ENCODE measurements at regions not wholly inside any gene's neighbourhood (a gene's known extent, or its start where the extent isn't known, plus 50 kb on each side); places are given as distances from the start of the nearest gene placed in this dataset.

- TF ChIP-seq ZSCAN18 (CRISPR knock-in tag; IDR thresholded peaks at IDR 0.05): no peak
- TF ChIP-seq HMGA2 (CRISPR knock-in tag; IDR thresholded peaks at IDR 0.05): no peak
Observed at GRCh38 chr18:66428795-66429194, 175.1 kb downstream of the CDH19 start (continued).

GRCh38 chr18:66419400-66419799, 184.5 kb downstream of the CDH19 start:
- H3K27ac Mint-ChIP-seq: no peak overlapping the region
- no peaks in the 10 kb centered on the region for H3K27me3 Mint-ChIP-seq (ENCODE audit: low read depth)
- POLR2A ChIA-PET: no interaction called here
- CTCF ChIA-PET: no interaction called here
- TF ChIP-seq ATF1 (CRISPR knock-in tag; IDR thresholded peaks at IDR 0.05): no peak
- no peak for TF ChIP-seq RELA (CRISPR knock-in tag; IDR thresholded peaks at IDR 0.05; ENCODE audit: borderline replicate concordance)
- TF ChIP-seq ETV6 (CRISPR knock-in tag; IDR thresholded peaks at IDR 0.05): no peak
- TF ChIP-seq ZMAT4 (CRISPR knock-in tag; IDR thresholded peaks at IDR 0.05): no peak
- TF ChIP-seq ZNF263 (CRISPR knock-in tag; IDR thresholded peaks at IDR 0.05; ENCODE audit: low read depth): no peak
- TF ChIP-seq ERG (CRISPR knock-in tag; IDR thresholded peaks at IDR 0.05): no peak
- TF ChIP-seq CBFB (CRISPR knock-in tag; IDR thresholded peaks at IDR 0.05; ENCODE audit: low read depth): no peak
- TF ChIP-seq NR3C1 (CRISPR knock-in tag; conservative IDR thresholded peaks at IDR 0.05; ENCODE audit: low read depth): no peak
- no peak for TF ChIP-seq NFE2L1 (CRISPR knock-in tag; IDR thresholded peaks at IDR 0.05)
- no peak for TF ChIP-seq SMAD4 (CRISPR knock-in tag; IDR thresholded peaks at IDR 0.05)
- TF ChIP-seq GRHL2 (CRISPR knock-in tag; IDR thresholded peaks at IDR 0.05; ENCODE audit: insufficient replicate concordance, severe bottlenecking): no peak
- TF ChIP-seq HMGXB4 (CRISPR knock-in tag; IDR thresholded peaks at IDR 0.05): no peak
- no peaks in the 10 kb centered on the region for H3K9me3 Mint-ChIP-seq
- no peaks in the 10 kb centered on the region for H3K4me1 Mint-ChIP-seq
- ATAC-seq (no peak), DNase-seq (ENCODE audit: low spot score) (no peak)
- no peak overlapping the region for H3K4me3 Mint-ChIP-seq
- H3K36me3 Mint-ChIP-seq: no peaks in the 10 kb centered on the region

- CTCF ChIA-PET: no interaction called here
- H3K27me3 Mint-ChIP-seq (ENCODE audit: low read depth): no peaks in the 10 kb centered on the region
- POLR2A ChIA-PET: no interaction called here
- no peaks in the 10 kb centered on the region for H3K36me3 Mint-ChIP-seq
- DNase-seq (ENCODE audit: low spot score) (no peak), ATAC-seq (no peak)
- H3K4me3 Mint-ChIP-seq: no peak overlapping the region
- peaks cover 13% of the 10 kb centered on the region for H3K9me3 Mint-ChIP-seq
- no peak overlapping the region for H3K27ac Mint-ChIP-seq
- H3K4me1 Mint-ChIP-seq: peaks cover 14% of the 10 kb centered on the region
- TF ChIP-seq IRF1 (CRISPR knock-in tag; IDR thresholded peaks at IDR 0.05) (no peak), IRF2 (CRISPR knock-in tag; IDR thresholded peaks at IDR 0.05; ENCODE audit: borderline replicate concordance, low read depth) (no peak), ESRRA (CRISPR knock-in tag; IDR thresholded peaks at IDR 0.05; ENCODE audit: borderline replicate concordance) (no peak), FOXJ3 (CRISPR knock-in tag; IDR thresholded peaks at IDR 0.05; ENCODE audit: borderline replicate concordance) (no peak), ZNF281 (CRISPR knock-in tag; IDR thresholded peaks at IDR 0.05) (no peak), AFF4 (CRISPR knock-in tag; IDR thresholded peaks at IDR 0.05; ENCODE audit: borderline replicate concordance) (no peak), PRRX2 (CRISPR knock-in tag; IDR thresholded peaks at IDR 0.05) (no peak), ERG (CRISPR knock-in tag; IDR thresholded peaks at IDR 0.05) (no peak)
Observed at GRCh38 chr18:66410692-66411091, 193.2 kb downstream of the CDH19 start.

Data from WTC11 (cell line).